ENCODE measurements at regions not wholly inside any gene's neighbourhood (a gene's known extent, or its start where the extent isn't known, plus 50 kb on each side); places are given as distances from the start of the nearest gene placed in this dataset.
"Not testable (repeated sequence)": the region's sequence is repeated elsewhere in the genome, so short reads cannot be mapped to it uniquely, and the experiment has no call there.

GRCh38 chr2:87455209-87455853 is 292.6 kb upstream of the PLGLB2 start:
- H3K9me2 ChIP-seq (ENCODE audit: insufficient read depth); H3K36me3 ChIP-seq (ENCODE audit: low read depth); in situ Hi-C loops (cut with MboI); DNase-seq; H3K9me3 ChIP-seq (ENCODE audit: low read depth); H2AFZ ChIP-seq; H4K20me1 ChIP-seq (ENCODE audit: insufficient read depth); H3K27me3 ChIP-seq (replicated peaks; ENCODE audit: insufficient read depth): not testable (repeated sequence)
- H3K9ac ChIP-seq, result peak overlapping the region; percentile 96
- peaks cover 30% of the 10 kb centered on the region for H3K4me1 ChIP-seq (ENCODE audit: insufficient read depth)
- 0% methylated on average over 4 to 11 of the region's 13 CpGs for WGBS, 2 experiments (ENCODE audit: low coverage in 1 of 2, low lambda C conversion rate in 2 of 2, missing lambda C conversion rate in 2 of 2)
- peaks cover 28% of the 10 kb centered on the region for H3K79me2 ChIP-seq (ENCODE audit: insufficient read depth)
- H3K4me3 ChIP-seq, result peak overlapping the region; percentile 99
- peak overlapping the region; percentile 58 for H3K4me2 ChIP-seq (ENCODE audit: unreplicated experiment)
- peak overlapping the region; percentile 96 for H3K27ac ChIP-seq
- H3F3A ChIP-seq (ENCODE audit: insufficient read depth), result peaks cover 25% of the 10 kb centered on the region; the same call in 1 of the 2 replicates

DNA sequence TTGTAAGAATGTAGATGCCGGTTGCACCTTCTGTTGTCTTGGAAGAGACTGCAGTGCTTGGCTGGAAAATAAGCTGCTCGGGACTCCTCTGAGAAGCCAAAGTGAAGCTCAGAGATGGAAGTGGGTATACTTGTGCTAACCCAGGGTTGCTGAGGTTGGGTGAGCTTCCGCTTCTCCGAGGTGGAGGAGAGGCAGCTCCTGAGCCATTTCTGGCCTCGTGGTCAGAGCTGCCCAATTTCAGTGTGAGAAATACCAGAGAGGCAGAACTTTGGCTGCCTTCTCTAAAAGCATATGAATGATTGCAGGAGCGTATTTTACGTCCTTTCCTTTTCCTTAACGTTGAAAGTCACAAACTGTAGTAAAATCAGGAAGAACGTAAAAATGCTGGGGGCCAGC is 292.0 kb upstream of the PLGLB2 start:
- H3K9me2 ChIP-seq (ENCODE audit: insufficient read depth); in situ Hi-C loops (cut with MboI); H3K36me3 ChIP-seq (ENCODE audit: low read depth); DNase-seq; H3K27me3 ChIP-seq (replicated peaks; ENCODE audit: insufficient read depth); H3K9me3 ChIP-seq (ENCODE audit: low read depth); H2AFZ ChIP-seq; H4K20me1 ChIP-seq (ENCODE audit: insufficient read depth): not testable (repeated sequence)
- Histone ChIP-seq H3K79me2 (ENCODE audit: insufficient read depth) (peaks cover 28% of the 10 kb centered on the region), H3K4me1 (ENCODE audit: insufficient read depth) (peaks cover 30% of the 10 kb centered on the region), H3K4me3 (peak overlapping the region; percentile 99), H3K27ac (peak overlapping the region; percentile 96), H3F3A (ENCODE audit: insufficient read depth) (peaks cover 25% of the 10 kb centered on the region; the same call in 1 of the 2 replicates), H3K9ac (peak overlapping the region; percentile 96), H3K4me2 (ENCODE audit: unreplicated experiment) (peak overlapping the region; percentile 58)
- WGBS, 2 experiments (ENCODE audit: low coverage in 1 of 2, low lambda C conversion rate in 2 of 2, missing lambda C conversion rate in 2 of 2), result 0 to 2% methylated on average over 5 of the region's 9 CpGs

GRCh38 chr2:87456477-87457128 is 291.3 kb upstream of the PLGLB2 start:
- Histone ChIP-seq H3K27ac (peak overlapping the region; percentile 96), H3K4me2 (ENCODE audit: unreplicated experiment) (peak overlapping the region; percentile 98), H3K4me3 (peak overlapping the region; percentile 99), H3K79me2 (ENCODE audit: insufficient read depth) (peaks cover 32% of the 10 kb centered on the region), H3F3A (ENCODE audit: insufficient read depth) (peaks cover 25% of the 10 kb centered on the region; the same call in 1 of the 2 replicates), H3K9ac (peak overlapping the region; percentile 96), H3K4me1 (ENCODE audit: insufficient read depth) (peaks cover 30% of the 10 kb centered on the region)
- H3K9me3 ChIP-seq (ENCODE audit: low read depth); DNase-seq; in situ Hi-C loops (cut with MboI); H3K27me3 ChIP-seq (replicated peaks; ENCODE audit: insufficient read depth); H2AFZ ChIP-seq; H4K20me1 ChIP-seq (ENCODE audit: insufficient read depth); H3K9me2 ChIP-seq (ENCODE audit: insufficient read depth); H3K36me3 ChIP-seq (ENCODE audit: low read depth): not testable (repeated sequence)
- 0% methylated on average over 6 of the region's 17 CpGs for WGBS, 2 experiments (ENCODE audit: low coverage in 1 of 2, low lambda C conversion rate in 2 of 2, missing lambda C conversion rate in 2 of 2)

DNA sequence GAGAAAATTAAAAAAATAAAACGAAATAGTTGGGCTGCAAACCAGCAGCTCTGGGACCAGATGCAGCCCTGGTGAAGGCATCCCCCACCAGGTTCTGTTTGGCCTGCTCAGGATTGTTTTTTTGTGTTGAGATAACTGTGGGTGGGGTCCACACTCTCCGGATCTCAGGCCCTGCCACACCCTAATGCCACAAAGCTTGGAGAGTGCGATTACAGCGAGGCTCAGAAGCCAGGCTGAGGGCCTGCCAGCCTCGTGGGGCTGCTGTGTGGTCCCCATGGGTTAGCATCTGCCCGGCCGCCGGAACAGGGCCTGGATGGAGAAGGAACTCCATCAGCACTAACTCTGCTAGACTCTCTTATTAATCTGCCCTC is 290.8 kb upstream of the PLGLB2 start:
- Histone ChIP-seq H3K27ac (peak overlapping the region; percentile 51; the same call in 1 of the 2 replicates), H3K4me3 (peak overlapping the region; percentile 99), H3K4me1 (ENCODE audit: insufficient read depth) (peaks cover 28% of the 10 kb centered on the region), H3F3A (ENCODE audit: insufficient read depth) (peaks cover 23% of the 10 kb centered on the region; the same call in 1 of the 2 replicates), H3K79me2 (ENCODE audit: insufficient read depth) (peaks cover 37% of the 10 kb centered on the region), H3K9ac (peak overlapping the region; percentile 96)
- H2AFZ ChIP-seq; H3K27me3 ChIP-seq (replicated peaks; ENCODE audit: insufficient read depth); H3K9me2 ChIP-seq (ENCODE audit: insufficient read depth); H3K36me3 ChIP-seq (ENCODE audit: low read depth); in situ Hi-C loops (cut with MboI); H3K4me2 ChIP-seq (ENCODE audit: unreplicated experiment); DNase-seq; H3K9me3 ChIP-seq (ENCODE audit: low read depth); H4K20me1 ChIP-seq (ENCODE audit: insufficient read depth): not testable (repeated sequence)
- WGBS, 2 experiments (ENCODE audit: low coverage in 1 of 2, low lambda C conversion rate in 2 of 2, missing lambda C conversion rate in 2 of 2), result 0% methylated on average over 1 of the region's 8 CpGs; no CpG with 5 or more reads in 1 of the 2 experiments

- Histone ChIP-seq H3K79me2 (ENCODE audit: insufficient read depth) (peaks cover 49% of the 10 kb centered on the region), H3F3A (ENCODE audit: insufficient read depth) (peaks cover 12% of the 10 kb centered on the region; the same call in 1 of the 2 replicates), H3K4me1 (ENCODE audit: insufficient read depth) (peaks cover 14% of the 10 kb centered on the region), H3K4me3 (peak overlapping the region; percentile 67), H3K27ac (peak overlapping the region; percentile 65), H3K4me2 (ENCODE audit: unreplicated experiment) (peak overlapping the region; percentile 73)
- H3K36me3 ChIP-seq (ENCODE audit: low read depth); in situ Hi-C loops (cut with MboI); H3K27me3 ChIP-seq (replicated peaks; ENCODE audit: insufficient read depth); H3K9me2 ChIP-seq (ENCODE audit: insufficient read depth); H3K9me3 ChIP-seq (ENCODE audit: low read depth); H3K9ac ChIP-seq; DNase-seq; H2AFZ ChIP-seq; H4K20me1 ChIP-seq (ENCODE audit: insufficient read depth): not testable (repeated sequence)
- no CpG with 5 or more reads among the region's 3 CpGs for WGBS, 2 experiments (ENCODE audit: low coverage in 1 of 2, low lambda C conversion rate in 2 of 2, missing lambda C conversion rate in 2 of 2)
Observed at GRCh38 chr2:87458938-87459337, 288.9 kb upstream of the PLGLB2 start.

- H3K4me2 ChIP-seq (ENCODE audit: unreplicated experiment); in situ Hi-C loops (cut with MboI); H4K20me1 ChIP-seq (ENCODE audit: insufficient read depth); DNase-seq; H3K9me2 ChIP-seq (ENCODE audit: insufficient read depth); H3F3A ChIP-seq (ENCODE audit: insufficient read depth); H2AFZ ChIP-seq; H3K27me3 ChIP-seq (replicated peaks; ENCODE audit: insufficient read depth); H3K36me3 ChIP-seq (ENCODE audit: low read depth); H3K27ac ChIP-seq; H3K4me3 ChIP-seq; H3K9me3 ChIP-seq (ENCODE audit: low read depth); H3K9ac ChIP-seq: not testable (repeated sequence)
- Histone ChIP-seq H3K4me1 (ENCODE audit: insufficient read depth) (peaks cover 10% of the 10 kb centered on the region), H3K79me2 (ENCODE audit: insufficient read depth) (peaks cover 58% of the 10 kb centered on the region)
- WGBS, 2 experiments (ENCODE audit: low coverage in 1 of 2, low lambda C conversion rate in 2 of 2, missing lambda C conversion rate in 2 of 2), result 88 to 100% methylated on average over 1 of the region's 2 CpGs
Observed at GRCh38 chr2:87460104-87460503, 287.8 kb upstream of the PLGLB2 start.

DNA sequence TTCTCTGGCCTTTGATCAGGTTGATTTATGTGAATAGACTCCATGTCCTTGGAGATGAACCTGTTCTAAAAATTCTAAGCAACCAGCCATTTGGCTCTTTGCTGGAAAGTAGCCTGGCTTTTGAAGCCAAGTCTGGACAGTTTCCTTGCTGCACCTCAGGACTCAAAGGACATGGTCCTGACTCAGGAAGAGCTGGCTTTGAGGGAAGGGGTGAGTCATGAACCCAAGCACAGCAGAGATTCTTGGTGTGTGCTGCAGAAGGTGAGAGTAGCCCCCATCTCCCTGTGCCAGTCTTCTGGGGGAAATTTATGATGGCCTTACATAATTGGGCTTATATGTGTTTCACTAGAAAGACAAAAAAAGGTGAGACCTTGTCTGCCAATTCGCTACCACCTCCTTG is 287.2 kb upstream of the PLGLB2 start:
- H2AFZ ChIP-seq; H3K9me3 ChIP-seq (ENCODE audit: low read depth); H3K9me2 ChIP-seq (ENCODE audit: insufficient read depth); H3K4me2 ChIP-seq (ENCODE audit: unreplicated experiment); H3K27ac ChIP-seq; H3K27me3 ChIP-seq (replicated peaks; ENCODE audit: insufficient read depth); in situ Hi-C loops (cut with MboI); H3K9ac ChIP-seq; DNase-seq; H3K4me3 ChIP-seq; H4K20me1 ChIP-seq (ENCODE audit: insufficient read depth); H3K36me3 ChIP-seq (ENCODE audit: low read depth); H3F3A ChIP-seq (ENCODE audit: insufficient read depth): not testable (repeated sequence)
- no CpG with 5 or more reads among the region's 1 CpG for WGBS, 2 experiments (ENCODE audit: low coverage in 1 of 2, low lambda C conversion rate in 2 of 2, missing lambda C conversion rate in 2 of 2)
- peaks cover 10% of the 10 kb centered on the region for H3K4me1 ChIP-seq (ENCODE audit: insufficient read depth)
- H3K79me2 ChIP-seq (ENCODE audit: insufficient read depth), result peaks cover 60% of the 10 kb centered on the region
